Spleen (tissue), 7 donors: ENCODE measurements at regions not wholly inside any gene's neighbourhood (a gene's known extent, or its start where the extent isn't known, plus 50 kb on each side); places are given as distances from the start of the nearest gene placed in this dataset.

Source experiments
- POLR2A ChIP-seq, 3 donors: fragments of 450-650 bp; IDR thresholded peaks; one replicate each; pipeline ENCODE4 v1.5.1; 2017; ENCODE audit warnings: antibody characterized with exemption in 3 of 3, mild to moderate bottlenecking in 1 of 3
- TF ChIP-seq, protein P1 (sequence below), 11 experiments: fragments of 200-600 bp in 7 of 11; fragments of 450-650 bp in 4 of 11; sonication (generic) in 4 of 11; IDR thresholded peaks in 8 of 11; conservative IDR thresholded peaks in 3 of 11; 1 replicate in 7 of 11; 2 replicates in 4 of 11; pipeline versions ENCODE4 v1.4.0 to v1.8.0; 2016 to 2021; ENCODE audit warnings: antibody characterized with exemption in 11 of 11, inconsistent platforms in 4 of 11, mild to moderate bottlenecking in 1 of 11
- donor health status: DM: no; HTN: no; CAD: no; lungs with moderate emphysema.
- donor health status: DM: no; HTN: no; CAD: no.
- donor health status: DM: no; HTN: no; CAD: no.

DNA sequence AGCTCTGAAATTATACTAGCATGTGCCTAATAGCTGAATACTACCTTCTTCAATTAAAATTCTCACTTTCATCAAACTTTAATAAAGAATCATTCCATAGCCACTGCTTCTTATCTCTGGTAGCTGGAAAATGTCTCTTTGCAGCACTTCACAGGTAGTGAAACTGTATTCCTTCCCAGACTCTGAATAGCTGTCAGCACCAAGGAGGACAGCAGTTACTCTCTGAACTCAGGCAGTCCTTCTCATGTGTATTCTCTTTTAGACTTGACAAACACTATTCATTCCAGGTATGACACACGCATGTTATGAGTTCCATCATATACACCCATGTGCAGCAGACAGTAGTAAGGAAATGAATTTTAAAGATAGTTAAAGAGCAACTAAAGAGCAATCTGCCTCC, 627.1 kb downstream of the EFNA5 start:
- TF ChIP-seq, protein P1, sequence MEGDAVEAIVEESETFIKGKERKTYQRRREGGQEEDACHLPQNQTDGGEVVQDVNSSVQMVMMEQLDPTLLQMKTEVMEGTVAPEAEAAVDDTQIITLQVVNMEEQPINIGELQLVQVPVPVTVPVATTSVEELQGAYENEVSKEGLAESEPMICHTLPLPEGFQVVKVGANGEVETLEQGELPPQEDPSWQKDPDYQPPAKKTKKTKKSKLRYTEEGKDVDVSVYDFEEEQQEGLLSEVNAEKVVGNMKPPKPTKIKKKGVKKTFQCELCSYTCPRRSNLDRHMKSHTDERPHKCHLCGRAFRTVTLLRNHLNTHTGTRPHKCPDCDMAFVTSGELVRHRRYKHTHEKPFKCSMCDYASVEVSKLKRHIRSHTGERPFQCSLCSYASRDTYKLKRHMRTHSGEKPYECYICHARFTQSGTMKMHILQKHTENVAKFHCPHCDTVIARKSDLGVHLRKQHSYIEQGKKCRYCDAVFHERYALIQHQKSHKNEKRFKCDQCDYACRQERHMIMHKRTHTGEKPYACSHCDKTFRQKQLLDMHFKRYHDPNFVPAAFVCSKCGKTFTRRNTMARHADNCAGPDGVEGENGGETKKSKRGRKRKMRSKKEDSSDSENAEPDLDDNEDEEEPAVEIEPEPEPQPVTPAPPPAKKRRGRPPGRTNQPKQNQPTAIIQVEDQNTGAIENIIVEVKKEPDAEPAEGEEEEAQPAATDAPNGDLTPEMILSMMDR (IDR thresholded peaks at IDR 0.05 in 8 of 11, conservative IDR thresholded peaks at IDR 0.05 in 3 of 11) = no peak
- TF ChIP-seq POLR2A (IDR thresholded peaks at IDR 0.05) = no peak
